GM23338 (cell line): ENCODE measurements at regions not wholly inside any gene's neighbourhood (a gene's known extent, or its start where the extent isn't known, plus 50 kb on each side); places are given as distances from the start of the nearest gene placed in this dataset.

ENCODE experiments used
- ATAC-seq: fragments of 200-7000 bp; cut with Tn5 transposase; 3 replicates; pipeline ENCODE4 v1.9.1; 2020
- DNase-seq: peaks from one replicate; pipeline ENCODE4 v3.0.0-alpha.2; 2015; ENCODE audit warnings: low spot score
- H2AFZ ChIP-seq: fragments of 200-600 bp; sonication (generic); 2 replicates; pipeline ENCODE4 v1.8.0; 2016; ENCODE audit warnings: antibody characterized with exemption, mild to moderate bottlenecking, moderate library complexity
- H3F3A ChIP-seq: fragments of 200-600 bp; sonication (generic); replicated peaks from 2 replicates; pipeline ENCODE4 v1.8.0; 2017; ENCODE audit warnings: antibody characterized with exemption, mixed run types, low read depth
- H3K27ac ChIP-seq: fragments of 200-600 bp; sonication (generic); 2 replicates; pipeline ENCODE4 v1.6.1; 2016; ENCODE audit warnings: low read depth
- H3K27me3 ChIP-seq: fragments of 200-600 bp; sonication (generic); 2 replicates; pipeline ENCODE4 v1.8.0; 2016; ENCODE audit warnings: mild to moderate bottlenecking, mixed run types, moderate library complexity; ENCODE audit not compliant: insufficient read depth
- H3K36me3 ChIP-seq: fragments of 200-600 bp; sonication (generic); 2 replicates; pipeline ENCODE4 v1.8.0; 2016; ENCODE audit warnings: mild to moderate bottlenecking; ENCODE audit not compliant: insufficient read depth
- H3K4me1 ChIP-seq: fragments of 200-600 bp; sonication (generic); 2 replicates; pipeline ENCODE4 v1.8.0; 2016; ENCODE audit warnings: mild to moderate bottlenecking, moderate library complexity; ENCODE audit not compliant: insufficient read depth
- H3K4me2 ChIP-seq: fragments of 200-600 bp; sonication (generic); 2 replicates; pipeline ENCODE4 v1.7.1; 2017; ENCODE audit warnings: mixed run types
- H3K4me3 ChIP-seq: fragments of 200-600 bp; sonication (generic); 2 replicates; pipeline ENCODE4 v1.6.1; 2016; ENCODE audit warnings: mixed run types
- H3K79me2 ChIP-seq: fragments of 200-600 bp; sonication (generic); replicated peaks from 2 replicates; pipeline ENCODE4 v1.8.0; 2017; ENCODE audit warnings: mild to moderate bottlenecking; ENCODE audit not compliant: insufficient read depth
- H3K9me2 ChIP-seq: fragments of 200-600 bp; sonication (generic); 2 replicates; pipeline ENCODE4 v1.8.0; 2017; ENCODE audit not compliant: insufficient read depth
- H4K20me1 ChIP-seq: fragments of 200-600 bp; sonication (generic); replicated peaks from 2 replicates; pipeline ENCODE4 v1.8.0; 2017; ENCODE audit warnings: mild to moderate bottlenecking; ENCODE audit not compliant: insufficient read depth
- H3K27ac Mint-ChIP-seq: 2 replicates; pipeline ENCODE4 v1.8.0; 2020; ENCODE audit warnings: inconsistent platforms, mild to moderate bottlenecking, moderate library complexity, mixed read lengths
- H3K27me3 Mint-ChIP-seq: 3 replicates; pipeline ENCODE4 v1.8.0; 2022; ENCODE audit warnings: low read depth, mild to moderate bottlenecking, moderate library complexity, mixed read lengths, inconsistent platforms; ENCODE audit not compliant: insufficient read depth, poor library complexity
- H3K36me3 Mint-ChIP-seq: 3 replicates; pipeline ENCODE4 v1.8.0; 2021; ENCODE audit warnings: low read depth, mild to moderate bottlenecking, inconsistent platforms, moderate library complexity, mixed read lengths
- H3K4me1 Mint-ChIP-seq: 3 replicates; pipeline ENCODE4 v1.8.0; 2020; ENCODE audit warnings: mild to moderate bottlenecking, inconsistent platforms, mixed read lengths
- H3K4me3 Mint-ChIP-seq: 3 replicates; pipeline ENCODE4 v1.8.0; 2021; ENCODE audit warnings: moderate library complexity, mild to moderate bottlenecking, inconsistent platforms, mixed read lengths
- H3K9me3 Mint-ChIP-seq: 3 replicates; pipeline ENCODE4 v1.8.0; 2020; ENCODE audit warnings: moderate library complexity, mild to moderate bottlenecking, inconsistent platforms, mixed read lengths
- CREB1 ChIP-seq: fragments of 250-450 bp; sonication (Bioruptor Pico); IDR thresholded peaks from 2 replicates; pipeline ENCODE4 v1.5.0; 2020; ENCODE audit warnings: low read depth, mild to moderate bottlenecking, moderate library complexity
- EZH2 ChIP-seq: fragments of 200-600 bp; sonication (generic); IDR thresholded peaks from one replicate; pipeline ENCODE4 v1.8.0; 2017; ENCODE audit warnings: antibody characterized with exemption, mild to moderate bottlenecking, low read depth; ENCODE audit not compliant: unreplicated experiment
- EZH2phosphoT487 ChIP-seq: fragments of 200-600 bp; sonication (generic); IDR thresholded peaks from one replicate; pipeline ENCODE4 v1.8.1; 2018; ENCODE audit warnings: antibody characterized with exemption; ENCODE audit not compliant: unreplicated experiment
- JUNB ChIP-seq: IDR thresholded peaks from one replicate; pipeline ENCODE4 v1.6.1; 2016; ENCODE audit warnings: antibody characterized with exemption; ENCODE audit not compliant: unreplicated experiment
- NANOG ChIP-seq: IDR thresholded peaks from 2 replicates; pipeline ENCODE4 v1.6.1; 2016; ENCODE audit warnings: antibody characterized with exemption, borderline replicate concordance
- POLR2AphosphoS5 ChIP-seq: IDR thresholded peaks from 2 replicates; pipeline ENCODE4 v1.6.1; 2016; ENCODE audit warnings: antibody characterized with exemption, low read depth
- STAT1 ChIP-seq: IDR thresholded peaks from one replicate; pipeline ENCODE4 v1.6.1; 2016; ENCODE audit warnings: antibody characterized with exemption; ENCODE audit not compliant: unreplicated experiment
- ZNF114 ChIP-seq: fragments of 250-450 bp; sonication (Bioruptor Pico); IDR thresholded peaks from 2 replicates; pipeline ENCODE4 v1.5.0; 2020; ENCODE audit warnings: mild to moderate bottlenecking, moderate library complexity
- ZNF331 ChIP-seq: fragments of 250-450 bp; sonication (Bioruptor Pico); IDR thresholded peaks from 2 replicates; pipeline ENCODE4 v1.5.0; 2020; ENCODE audit warnings: low read depth, mild to moderate bottlenecking, moderate library complexity
- TF ChIP-seq, protein P1 (sequence below): IDR thresholded peaks from one replicate; pipeline ENCODE4 v1.6.1; 2018; ENCODE audit warnings: antibody characterized with exemption; ENCODE audit not compliant: unreplicated experiment
- TF ChIP-seq, protein P2 (sequence below): fragments of 250-450 bp; sonication (Bioruptor Pico); IDR thresholded peaks from 2 replicates; pipeline ENCODE4 v1.5.0; 2020; ENCODE audit warnings: mild to moderate bottlenecking, moderate library complexity
- TF ChIP-seq, protein P3 (sequence below): IDR thresholded peaks from 2 replicates; pipeline ENCODE4 v1.6.1; 2016; ENCODE audit warnings: antibody characterized with exemption
- TF ChIP-seq, protein P4 (sequence below), 2 experiments: fragments of 200-600 bp in 1 of 2; sonication (generic) in 1 of 2; conservative IDR thresholded peaks; 2 replicates each; pipeline versions ENCODE4 v1.5.1 to v1.6.1; 2016 to 2017; ENCODE audit warnings: antibody characterized with exemption in 2 of 2, low read depth in 2 of 2, mild to moderate bottlenecking in 2 of 2, moderate library complexity in 1 of 2

DNA sequence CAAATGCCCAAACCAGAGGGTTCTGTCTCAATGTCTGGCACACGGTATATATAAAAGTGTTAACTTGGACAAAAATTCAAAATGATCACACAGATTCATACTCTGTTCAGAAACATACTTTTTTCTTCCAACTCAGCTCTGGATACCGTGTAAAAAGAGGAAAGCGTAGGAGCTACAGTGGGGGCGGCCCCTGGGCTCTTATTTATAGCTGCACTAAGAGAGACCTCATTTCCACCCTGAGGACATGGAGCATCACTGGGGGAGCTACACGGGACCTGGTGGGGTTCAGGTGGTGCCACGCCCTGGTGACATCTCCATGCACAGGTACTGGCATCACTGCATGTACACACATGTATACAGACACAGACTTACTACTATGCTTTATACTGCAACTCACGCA, 185.9 kb upstream of the FOXQ1 start:
- H3K4me1 Mint-ChIP-seq = 0 out of 3 replicates have a peak, but pooled peaks cover under 1% of the 10 kb centered on the region
- H3F3A ChIP-seq = no peaks in the 10 kb centered on the region
- DNase-seq (no peak), ATAC-seq (no peak)
- H3K4me3 Mint-ChIP-seq = no peak overlapping the region
- H3K4me2 ChIP-seq = no peak overlapping the region
- no peak overlapping the region for H2AFZ ChIP-seq
- H3K36me3 ChIP-seq = no peaks in the 10 kb centered on the region
- peaks cover 10% of the 10 kb centered on the region; the same call in 1 of the 2 replicates for H3K9me2 ChIP-seq
- H3K27ac Mint-ChIP-seq = no peak overlapping the region
- H3K4me1 ChIP-seq = no peaks in the 10 kb centered on the region
- H3K9me3 Mint-ChIP-seq = no peaks in the 10 kb centered on the region; the same call in 1 of the 3 replicates
- no peak overlapping the region for H3K4me3 ChIP-seq
- no peaks in the 10 kb centered on the region for H3K79me2 ChIP-seq
- no peaks in the 10 kb centered on the region for H3K36me3 Mint-ChIP-seq
- H3K27me3 Mint-ChIP-seq = no peaks in the 10 kb centered on the region
- H4K20me1 ChIP-seq = no peaks in the 10 kb centered on the region
- H3K27ac ChIP-seq = no peak overlapping the region
- TF ChIP-seq ZNF114 (CRISPR knock-in tag) (no peak), EZH2 (no peak), JUNB (no peak), STAT1 (no peak), POLR2AphosphoS5 (no peak), EZH2phosphoT487 (no peak), CREB1 (CRISPR knock-in tag) (no peak), ZNF331 (no peak), NANOG (no peak)
- TF ChIP-seq, protein P1, sequence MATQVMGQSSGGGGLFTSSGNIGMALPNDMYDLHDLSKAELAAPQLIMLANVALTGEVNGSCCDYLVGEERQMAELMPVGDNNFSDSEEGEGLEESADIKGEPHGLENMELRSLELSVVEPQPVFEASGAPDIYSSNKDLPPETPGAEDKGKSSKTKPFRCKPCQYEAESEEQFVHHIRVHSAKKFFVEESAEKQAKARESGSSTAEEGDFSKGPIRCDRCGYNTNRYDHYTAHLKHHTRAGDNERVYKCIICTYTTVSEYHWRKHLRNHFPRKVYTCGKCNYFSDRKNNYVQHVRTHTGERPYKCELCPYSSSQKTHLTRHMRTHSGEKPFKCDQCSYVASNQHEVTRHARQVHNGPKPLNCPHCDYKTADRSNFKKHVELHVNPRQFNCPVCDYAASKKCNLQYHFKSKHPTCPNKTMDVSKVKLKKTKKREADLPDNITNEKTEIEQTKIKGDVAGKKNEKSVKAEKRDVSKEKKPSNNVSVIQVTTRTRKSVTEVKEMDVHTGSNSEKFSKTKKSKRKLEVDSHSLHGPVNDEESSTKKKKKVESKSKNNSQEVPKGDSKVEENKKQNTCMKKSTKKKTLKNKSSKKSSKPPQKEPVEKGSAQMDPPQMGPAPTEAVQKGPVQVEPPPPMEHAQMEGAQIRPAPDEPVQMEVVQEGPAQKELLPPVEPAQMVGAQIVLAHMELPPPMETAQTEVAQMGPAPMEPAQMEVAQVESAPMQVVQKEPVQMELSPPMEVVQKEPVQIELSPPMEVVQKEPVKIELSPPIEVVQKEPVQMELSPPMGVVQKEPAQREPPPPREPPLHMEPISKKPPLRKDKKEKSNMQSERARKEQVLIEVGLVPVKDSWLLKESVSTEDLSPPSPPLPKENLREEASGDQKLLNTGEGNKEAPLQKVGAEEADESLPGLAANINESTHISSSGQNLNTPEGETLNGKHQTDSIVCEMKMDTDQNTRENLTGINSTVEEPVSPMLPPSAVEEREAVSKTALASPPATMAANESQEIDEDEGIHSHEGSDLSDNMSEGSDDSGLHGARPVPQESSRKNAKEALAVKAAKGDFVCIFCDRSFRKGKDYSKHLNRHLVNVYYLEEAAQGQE = no peak
- TF ChIP-seq, protein P2, sequence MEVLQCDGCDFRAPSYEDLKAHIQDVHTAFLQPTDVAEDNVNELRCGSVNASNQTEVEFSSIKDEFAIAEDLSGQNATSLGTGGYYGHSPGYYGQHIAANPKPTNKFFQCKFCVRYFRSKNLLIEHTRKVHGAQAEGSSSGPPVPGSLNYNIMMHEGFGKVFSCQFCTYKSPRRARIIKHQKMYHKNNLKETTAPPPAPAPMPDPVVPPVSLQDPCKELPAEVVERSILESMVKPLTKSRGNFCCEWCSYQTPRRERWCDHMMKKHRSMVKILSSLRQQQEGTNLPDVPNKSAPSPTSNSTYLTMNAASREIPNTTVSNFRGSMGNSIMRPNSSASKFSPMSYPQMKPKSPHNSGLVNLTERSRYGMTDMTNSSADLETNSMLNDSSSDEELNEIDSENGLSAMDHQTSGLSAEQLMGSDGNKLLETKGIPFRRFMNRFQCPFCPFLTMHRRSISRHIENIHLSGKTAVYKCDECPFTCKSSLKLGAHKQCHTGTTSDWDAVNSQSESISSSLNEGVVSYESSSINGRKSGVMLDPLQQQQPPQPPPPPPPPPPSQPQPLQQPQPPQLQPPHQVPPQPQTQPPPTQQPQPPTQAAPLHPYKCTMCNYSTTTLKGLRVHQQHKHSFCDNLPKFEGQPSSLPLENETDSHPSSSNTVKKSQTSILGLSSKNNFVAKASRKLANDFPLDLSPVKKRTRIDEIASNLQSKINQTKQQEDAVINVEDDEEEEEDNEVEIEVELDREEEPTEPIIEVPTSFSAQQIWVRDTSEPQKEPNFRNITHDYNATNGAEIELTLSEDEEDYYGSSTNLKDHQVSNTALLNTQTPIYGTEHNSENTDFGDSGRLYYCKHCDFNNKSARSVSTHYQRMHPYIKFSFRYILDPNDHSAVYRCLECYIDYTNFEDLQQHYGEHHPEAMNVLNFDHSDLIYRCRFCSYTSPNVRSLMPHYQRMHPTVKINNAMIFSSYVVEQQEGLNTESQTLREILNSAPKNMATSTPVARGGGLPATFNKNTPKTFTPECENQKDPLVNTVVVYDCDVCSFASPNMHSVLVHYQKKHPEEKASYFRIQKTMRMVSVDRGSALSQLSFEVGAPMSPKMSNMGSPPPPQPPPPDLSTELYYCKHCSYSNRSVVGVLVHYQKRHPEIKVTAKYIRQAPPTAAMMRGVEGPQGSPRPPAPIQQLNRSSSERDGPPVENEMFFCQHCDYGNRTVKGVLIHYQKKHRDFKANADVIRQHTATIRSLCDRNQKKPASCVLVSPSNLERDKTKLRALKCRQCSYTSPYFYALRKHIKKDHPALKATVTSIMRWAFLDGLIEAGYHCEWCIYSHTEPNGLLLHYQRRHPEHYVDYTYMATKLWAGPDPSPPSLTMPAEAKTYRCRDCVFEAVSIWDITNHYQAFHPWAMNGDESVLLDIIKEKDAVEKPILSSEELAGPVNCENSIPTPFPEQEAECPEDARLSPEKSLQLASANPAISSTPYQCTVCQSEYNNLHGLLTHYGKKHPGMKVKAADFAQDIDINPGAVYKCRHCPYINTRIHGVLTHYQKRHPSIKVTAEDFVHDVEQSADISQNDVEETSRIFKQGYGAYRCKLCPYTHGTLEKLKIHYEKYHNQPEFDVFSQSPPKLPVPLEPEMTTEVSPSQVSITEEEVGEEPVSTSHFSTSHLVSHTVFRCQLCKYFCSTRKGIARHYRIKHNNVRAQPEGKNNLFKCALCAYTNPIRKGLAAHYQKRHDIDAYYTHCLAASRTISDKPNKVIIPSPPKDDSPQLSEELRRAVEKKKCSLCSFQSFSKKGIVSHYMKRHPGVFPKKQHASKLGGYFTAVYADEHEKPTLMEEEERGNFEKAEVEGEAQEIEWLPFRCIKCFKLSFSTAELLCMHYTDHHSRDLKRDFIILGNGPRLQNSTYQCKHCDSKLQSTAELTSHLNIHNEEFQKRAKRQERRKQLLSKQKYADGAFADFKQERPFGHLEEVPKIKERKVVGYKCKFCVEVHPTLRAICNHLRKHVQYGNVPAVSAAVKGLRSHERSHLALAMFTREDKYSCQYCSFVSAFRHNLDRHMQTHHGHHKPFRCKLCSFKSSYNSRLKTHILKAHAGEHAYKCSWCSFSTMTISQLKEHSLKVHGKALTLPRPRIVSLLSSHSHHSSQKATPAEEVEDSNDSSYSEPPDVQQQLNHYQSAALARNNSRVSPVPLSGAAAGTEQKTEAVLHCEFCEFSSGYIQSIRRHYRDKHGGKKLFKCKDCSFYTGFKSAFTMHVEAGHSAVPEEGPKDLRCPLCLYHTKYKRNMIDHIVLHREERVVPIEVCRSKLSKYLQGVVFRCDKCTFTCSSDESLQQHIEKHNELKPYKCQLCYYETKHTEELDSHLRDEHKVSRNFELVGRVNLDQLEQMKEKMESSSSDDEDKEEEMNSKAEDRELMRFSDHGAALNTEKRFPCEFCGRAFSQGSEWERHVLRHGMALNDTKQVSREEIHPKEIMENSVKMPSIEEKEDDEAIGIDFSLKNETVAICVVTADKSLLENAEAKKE (CRISPR knock-in tag) = no peak
- TF ChIP-seq, protein P3, sequence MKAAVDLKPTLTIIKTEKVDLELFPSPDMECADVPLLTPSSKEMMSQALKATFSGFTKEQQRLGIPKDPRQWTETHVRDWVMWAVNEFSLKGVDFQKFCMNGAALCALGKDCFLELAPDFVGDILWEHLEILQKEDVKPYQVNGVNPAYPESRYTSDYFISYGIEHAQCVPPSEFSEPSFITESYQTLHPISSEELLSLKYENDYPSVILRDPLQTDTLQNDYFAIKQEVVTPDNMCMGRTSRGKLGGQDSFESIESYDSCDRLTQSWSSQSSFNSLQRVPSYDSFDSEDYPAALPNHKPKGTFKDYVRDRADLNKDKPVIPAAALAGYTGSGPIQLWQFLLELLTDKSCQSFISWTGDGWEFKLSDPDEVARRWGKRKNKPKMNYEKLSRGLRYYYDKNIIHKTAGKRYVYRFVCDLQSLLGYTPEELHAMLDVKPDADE = no peak
- TF ChIP-seq, protein P4, sequence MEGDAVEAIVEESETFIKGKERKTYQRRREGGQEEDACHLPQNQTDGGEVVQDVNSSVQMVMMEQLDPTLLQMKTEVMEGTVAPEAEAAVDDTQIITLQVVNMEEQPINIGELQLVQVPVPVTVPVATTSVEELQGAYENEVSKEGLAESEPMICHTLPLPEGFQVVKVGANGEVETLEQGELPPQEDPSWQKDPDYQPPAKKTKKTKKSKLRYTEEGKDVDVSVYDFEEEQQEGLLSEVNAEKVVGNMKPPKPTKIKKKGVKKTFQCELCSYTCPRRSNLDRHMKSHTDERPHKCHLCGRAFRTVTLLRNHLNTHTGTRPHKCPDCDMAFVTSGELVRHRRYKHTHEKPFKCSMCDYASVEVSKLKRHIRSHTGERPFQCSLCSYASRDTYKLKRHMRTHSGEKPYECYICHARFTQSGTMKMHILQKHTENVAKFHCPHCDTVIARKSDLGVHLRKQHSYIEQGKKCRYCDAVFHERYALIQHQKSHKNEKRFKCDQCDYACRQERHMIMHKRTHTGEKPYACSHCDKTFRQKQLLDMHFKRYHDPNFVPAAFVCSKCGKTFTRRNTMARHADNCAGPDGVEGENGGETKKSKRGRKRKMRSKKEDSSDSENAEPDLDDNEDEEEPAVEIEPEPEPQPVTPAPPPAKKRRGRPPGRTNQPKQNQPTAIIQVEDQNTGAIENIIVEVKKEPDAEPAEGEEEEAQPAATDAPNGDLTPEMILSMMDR (conservative IDR thresholded peaks at IDR 0.05; ENCODE audit: low read depth in 2 of 2) = no peak
- no peaks in the 10 kb centered on the region for H3K27me3 ChIP-seq
